GM12878 (cell line): ENCODE measurements at regions not wholly inside any gene's neighbourhood (a gene's known extent, or its start where the extent isn't known, plus 50 kb on each side); places are given as distances from the start of the nearest gene placed in this dataset.

Experiments used
- ATAC-seq: fragments of 200-7000 bp; cut with Tn5 transposase; 3 replicates; pipeline ENCODE4 v1.9.1; 2020; ENCODE audit warnings: mild to moderate bottlenecking, moderate library complexity
- BruUV-seq: library from RNA; stranded (reverse); fragments of 400-500 nt; replicated peaks from 2 replicates; lab custom pipeline; 2021; lab: Mats Ljungman, UMichigan
- CTCF ChIA-PET: fragments of 300-600 bp; sonication (Branson Sonifier 250); formaldehyde crosslinking; extraction: SDS; loops from one replicate; lab custom pipeline; 2021; ENCODE audit warnings: inconsistent platforms; lab: Yijun Ruan, JAX
- POLR2A ChIA-PET: fragments of 350-600 bp; formaldehyde crosslinking; extraction: SDS; loops from one replicate; lab custom pipeline; 2021; ENCODE audit warnings: inconsistent platforms; lab: Charles Lee
- RAD21 ChIA-PET: fragments of 300-600 bp; sonication (Branson Sonifier 250); formaldehyde crosslinking; loops from one replicate; lab custom pipeline; 2023; ENCODE audit warnings: antibody characterized with exemption; ENCODE audit not compliant: unreplicated experiment; lab: Charles Lee
- SMC1A ChIA-PET: fragments of 300-600 bp; sonication (Branson Sonifier 250); formaldehyde crosslinking; loops from one replicate; lab custom pipeline; 2023; ENCODE audit not compliant: unreplicated experiment, uncharacterized antibody; lab: Charles Lee
- DNase-seq: peaks from one replicate; pipeline ENCODE4 v3.0.0-alpha.2; 2011; ENCODE audit warnings: low read depth, low spot score
- FAIRE-seq: peaks from 3 replicates; lab custom pipeline; 2011; peaks lifted over from hg19 to GRCh38; lab: Jason Lieb, UNC
- H2AFZ ChIP-seq: 2 replicates; pipeline ENCODE4 v1.6.0; 2011; ENCODE audit warnings: low read depth, low read length, control low read depth; ENCODE audit not compliant: control insufficient read depth
- H3K27ac ChIP-seq: 2 replicates; pipeline ENCODE4 v1.5.1; 2011; ENCODE audit warnings: control low read depth; ENCODE audit not compliant: control insufficient read depth, insufficient read depth
- H3K27me3 ChIP-seq, 2 experiments: replicated peaks in 1 of 2; 2 replicates each; pipeline versions ENCODE4 v1.6.0 to v1.6.1; 2011; ENCODE audit warnings: low read length in 1 of 2; ENCODE audit not compliant: control insufficient read depth in 2 of 2, insufficient read depth in 2 of 2
- H3K36me3 ChIP-seq, 2 experiments: 2 replicates each; pipeline ENCODE4 v1.5.1; 2011; ENCODE audit warnings: low read length in 1 of 2; ENCODE audit not compliant: control insufficient read depth in 2 of 2, insufficient read depth in 2 of 2
- H3K4me1 ChIP-seq: 2 replicates; pipeline ENCODE4 v1.6.1; 2011; ENCODE audit warnings: mild to moderate bottlenecking, low read length, moderate library complexity, mixed read lengths; ENCODE audit not compliant: control insufficient read depth, insufficient read depth
- H3K4me2 ChIP-seq: 2 replicates; pipeline ENCODE4 v1.6.0; 2011; ENCODE audit warnings: control low read depth; ENCODE audit not compliant: control insufficient read depth, insufficient read depth
- H3K4me3 ChIP-seq: fragments of 200-600 bp; sonication (generic); 2 replicates; pipeline ENCODE4 v1.5.1; 2016
- H3K79me2 ChIP-seq: 2 replicates; pipeline ENCODE4 v1.6.0; 2011; ENCODE audit warnings: low read length; ENCODE audit not compliant: control insufficient read depth, insufficient read depth
- H3K9ac ChIP-seq: 2 replicates; pipeline ENCODE4 v1.8.0; 2011; ENCODE audit warnings: low read length, control low read depth, mixed read lengths; ENCODE audit not compliant: control insufficient read depth, insufficient read depth
- H3K9me3 ChIP-seq: replicated peaks from 3 replicates; pipeline ENCODE4 v1.5.1; 2011; ENCODE audit warnings: mild to moderate bottlenecking, low read length; ENCODE audit not compliant: control insufficient read depth, insufficient read depth
- H4K20me1 ChIP-seq: 2 replicates; pipeline ENCODE4 v1.6.0; 2011; ENCODE audit not compliant: control insufficient read depth, insufficient read depth
- BACH1 ChIP-seq: fragments of 450-650 bp; IDR thresholded peaks from 2 replicates; pipeline ENCODE4 v1.6.1; 2017; ENCODE audit warnings: mild to moderate bottlenecking, borderline replicate concordance
- EZH2 ChIP-seq: IDR thresholded peaks from 2 replicates; pipeline ENCODE4 v1.6.1; 2012; ENCODE audit warnings: low read depth, mild to moderate bottlenecking, control low read depth, inconsistent platforms, low read length, borderline replicate concordance; ENCODE audit not compliant: control insufficient read depth
- FOXM1 ChIP-seq: IDR thresholded peaks from 2 replicates; pipeline ENCODE4 v1.6.1; 2012; ENCODE audit warnings: low read depth, mild to moderate bottlenecking, inconsistent platforms, low read length, moderate library complexity
- GATAD2B ChIP-seq: fragments of 450-650 bp; conservative IDR thresholded peaks from 2 replicates; pipeline ENCODE4 v1.6.1; 2017; ENCODE audit warnings: low read depth, mild to moderate bottlenecking, moderate library complexity
- HSF1 ChIP-seq: fragments of 150-350 bp; IDR thresholded peaks from 2 replicates; pipeline ENCODE4 v1.6.1; 2014; ENCODE audit warnings: mild to moderate bottlenecking, low read depth, low read length
- KLF5 ChIP-seq: fragments of 450-650 bp; IDR thresholded peaks from 2 replicates; pipeline ENCODE4 v1.6.1; 2014; ENCODE audit warnings: mild to moderate bottlenecking; ENCODE audit not compliant: partially characterized antibody
- MTA3 ChIP-seq: IDR thresholded peaks from 2 replicates; pipeline ENCODE4 v1.6.1; 2012; ENCODE audit warnings: low read length, inconsistent platforms, borderline replicate concordance
- NFYA ChIP-seq: IDR thresholded peaks from 2 replicates; pipeline ENCODE4 v1.6.1; 2011; ENCODE audit warnings: low read depth, mild to moderate bottlenecking, low read length, improper control_type of control experiment, borderline replicate concordance
- NR2F1 ChIP-seq: fragments of 450-650 bp; conservative IDR thresholded peaks from 2 replicates; pipeline ENCODE4 v1.6.1; 2017; ENCODE audit warnings: mild to moderate bottlenecking
- PBX3 ChIP-seq: IDR thresholded peaks from 2 replicates; pipeline ENCODE4 v1.6.1; 2011; ENCODE audit warnings: mild to moderate bottlenecking, low read depth, low read length, moderate library complexity; ENCODE audit not compliant: insufficient replicate concordance
- POLR2AphosphoS5 ChIP-seq: IDR thresholded peaks from 2 replicates; pipeline ENCODE4 v1.6.1; 2011; ENCODE audit warnings: mild to moderate bottlenecking, low read length, inconsistent platforms
- POU2F2 ChIP-seq: IDR thresholded peaks from 3 replicates; pipeline ENCODE4 v1.6.1; 2011; ENCODE audit warnings: low read depth, mild to moderate bottlenecking, low read length, borderline replicate concordance
- SIN3A ChIP-seq: IDR thresholded peaks from 2 replicates; pipeline ENCODE4 v1.6.1; 2012; ENCODE audit warnings: low read depth, low read length, improper control_type of control experiment
- SMAD5 ChIP-seq: IDR thresholded peaks from 2 replicates; pipeline ENCODE4 v1.6.1; 2016; ENCODE audit warnings: antibody characterized with exemption, low read depth
- SMARCA5 ChIP-seq: fragments of 450-650 bp; IDR thresholded peaks from 2 replicates; pipeline ENCODE4 v1.6.1; 2017; ENCODE audit warnings: mild to moderate bottlenecking
- ZBTB33 ChIP-seq: fragments of 450-650 bp; IDR thresholded peaks from 2 replicates; pipeline ENCODE4 v1.6.1; 2017; ENCODE audit warnings: mild to moderate bottlenecking
- ZNF274 ChIP-seq: IDR thresholded peaks from one replicate; pipeline ENCODE4 v1.8.0; 2011; ENCODE audit not compliant: insufficient read length, insufficient read depth
- ZSCAN29 ChIP-seq: fragments of 450-650 bp; IDR thresholded peaks from 2 replicates; pipeline ENCODE4 v1.6.1; 2017; ENCODE audit warnings: mild to moderate bottlenecking, moderate library complexity
- ZZZ3 ChIP-seq: IDR thresholded peaks from 2 replicates; pipeline ENCODE4 v1.6.1; 2011; ENCODE audit warnings: low read depth; ENCODE audit not compliant: control insufficient read depth, insufficient read length
- WGBS: methylation state at CpG from one replicate; pipeline ENCODE4 v1.1.6; 2016; ENCODE audit warnings: low lambda C conversion rate; ENCODE audit not compliant: insufficient replicate concordance, insufficient coverage; ENCODE audit errors: missing lambda C conversion rate; 5-methylcytosine and 5-hydroxymethylcytosine counted together
- in situ Hi-C: fragments of 300-500 bp; cut with MboI; formaldehyde crosslinking; loops from 9 replicates; pipeline ENCODE4 v1.14.3; 2018; ENCODE audit warnings: mixed read lengths
- intact Hi-C: fragments of 100-400 bp; cut with micrococcal nuclease; formaldehyde crosslinking; loops from one replicate; pipeline ENCODE4 v1.14.2; 2022; ENCODE audit not compliant: unreplicated experiment

- ATAC-seq (no peak), DNase-seq (no peak), FAIRE-seq (no peak)
- Histone ChIP-seq H3K27me3 (peaks cover 0 to 3% of the 10 kb centered on the region in 2 experiments; a peak in 3 of 4 replicates), H3K36me3 (no peaks in the 10 kb centered on the region), H4K20me1 (no peaks in the 10 kb centered on the region), H2AFZ (no peak overlapping the region), H3K9ac (no peak overlapping the region), H3K79me2 (no peaks in the 10 kb centered on the region), H3K27ac (no peak overlapping the region), H3K4me3 (no peak overlapping the region), H3K4me2 (no peak overlapping the region), H3K9me3 (no peaks in the 10 kb centered on the region; the same call in 2 of the 3 replicates), H3K4me1 (no peaks in the 10 kb centered on the region)
- in situ Hi-C loops = loop anchor here (5.0 kb wide), 1 partner anchor 51 kb away; no protein-coding TSS in a partner anchor
- TF ChIP-seq SMARCA5 (no peak), PBX3 (no peak), POU2F2 (no peak), SIN3A (no peak), ZBTB33 (no peak), EZH2 (no peak), HSF1 (no peak), MTA3 (no peak), ZSCAN29 (no peak), ZZZ3 (no peak), SMAD5 (no peak), ZNF274 (no peak), GATAD2B (no peak), KLF5 (no peak), NFYA (no peak), FOXM1 (no peak), NR2F1 (no peak), POLR2AphosphoS5 (no peak), BACH1 (no peak)
- SMC1A ChIA-PET = no interaction called here
- RAD21 ChIA-PET = no interaction called here
- no TSS peak for BruUV-seq
- CTCF ChIA-PET = no interaction called here
- POLR2A ChIA-PET = no interaction called here
- intact Hi-C loops = no loop called here
- 8% methylated on average over 3 of the region's 3 CpGs for WGBS
Observed at GRCh38 chr1:38292969-38293368, 246.4 kb upstream of the POU3F1 start.
